ENCODE measurements at regions not wholly inside any gene's neighbourhood (a gene's known extent, or its start where the extent isn't known, plus 50 kb on each side); places are given as distances from the start of the nearest gene placed in this dataset.

DNA sequence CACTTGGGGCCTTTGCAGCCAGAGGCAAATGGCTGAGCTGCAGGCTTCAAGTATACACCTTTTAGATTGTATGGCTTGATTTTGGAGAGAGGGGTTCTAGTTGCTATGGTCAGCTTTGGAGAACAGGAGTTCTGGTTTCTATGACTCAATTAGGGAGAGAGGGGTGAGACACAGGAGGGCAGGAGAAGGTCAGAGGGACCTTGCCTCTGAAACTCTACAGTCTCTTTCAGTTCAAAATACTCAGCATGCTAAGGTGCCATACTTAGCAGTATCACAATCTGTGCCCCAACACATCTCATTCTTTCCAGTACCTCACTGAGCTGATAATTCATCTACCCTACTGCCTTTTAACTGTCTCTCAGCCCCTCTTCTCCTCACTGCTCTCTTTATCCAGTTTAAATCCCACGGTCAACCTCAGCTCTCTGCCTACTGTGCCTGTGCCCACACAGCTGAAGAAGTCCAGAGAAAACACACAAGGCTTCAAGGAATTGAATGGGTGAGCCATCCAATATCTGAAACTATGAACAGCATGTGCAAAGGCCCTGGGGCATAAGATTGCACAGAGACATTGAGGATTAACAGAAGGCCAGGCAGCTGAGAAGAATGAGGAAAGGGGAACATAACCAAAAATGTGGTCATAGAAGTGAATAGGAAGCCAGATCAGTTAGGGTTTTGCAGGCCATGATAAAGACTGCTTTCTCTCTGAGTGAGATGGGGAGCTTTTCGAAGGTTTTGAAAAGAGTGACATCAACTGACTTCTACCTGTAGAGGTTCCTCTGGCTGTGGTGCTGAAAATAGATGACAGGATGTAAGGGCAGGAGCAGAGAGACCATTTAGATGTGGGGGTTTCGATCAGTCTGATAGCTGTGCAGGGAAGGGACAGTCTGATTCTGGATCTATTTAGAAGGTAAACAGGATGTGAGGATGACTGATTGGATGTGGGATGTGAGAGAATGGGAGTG is 54.5 kb upstream of the C3orf80 start:
- TF ChIP-seq, protein P1, sequence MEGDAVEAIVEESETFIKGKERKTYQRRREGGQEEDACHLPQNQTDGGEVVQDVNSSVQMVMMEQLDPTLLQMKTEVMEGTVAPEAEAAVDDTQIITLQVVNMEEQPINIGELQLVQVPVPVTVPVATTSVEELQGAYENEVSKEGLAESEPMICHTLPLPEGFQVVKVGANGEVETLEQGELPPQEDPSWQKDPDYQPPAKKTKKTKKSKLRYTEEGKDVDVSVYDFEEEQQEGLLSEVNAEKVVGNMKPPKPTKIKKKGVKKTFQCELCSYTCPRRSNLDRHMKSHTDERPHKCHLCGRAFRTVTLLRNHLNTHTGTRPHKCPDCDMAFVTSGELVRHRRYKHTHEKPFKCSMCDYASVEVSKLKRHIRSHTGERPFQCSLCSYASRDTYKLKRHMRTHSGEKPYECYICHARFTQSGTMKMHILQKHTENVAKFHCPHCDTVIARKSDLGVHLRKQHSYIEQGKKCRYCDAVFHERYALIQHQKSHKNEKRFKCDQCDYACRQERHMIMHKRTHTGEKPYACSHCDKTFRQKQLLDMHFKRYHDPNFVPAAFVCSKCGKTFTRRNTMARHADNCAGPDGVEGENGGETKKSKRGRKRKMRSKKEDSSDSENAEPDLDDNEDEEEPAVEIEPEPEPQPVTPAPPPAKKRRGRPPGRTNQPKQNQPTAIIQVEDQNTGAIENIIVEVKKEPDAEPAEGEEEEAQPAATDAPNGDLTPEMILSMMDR (IDR thresholded peaks at IDR 0.05): no peak
- Histone ChIP-seq H3K27ac (no peak overlapping the region), H3K4me3 (no peak overlapping the region)
- DNase-seq (ENCODE audit: low spot score): no peak

DNA sequence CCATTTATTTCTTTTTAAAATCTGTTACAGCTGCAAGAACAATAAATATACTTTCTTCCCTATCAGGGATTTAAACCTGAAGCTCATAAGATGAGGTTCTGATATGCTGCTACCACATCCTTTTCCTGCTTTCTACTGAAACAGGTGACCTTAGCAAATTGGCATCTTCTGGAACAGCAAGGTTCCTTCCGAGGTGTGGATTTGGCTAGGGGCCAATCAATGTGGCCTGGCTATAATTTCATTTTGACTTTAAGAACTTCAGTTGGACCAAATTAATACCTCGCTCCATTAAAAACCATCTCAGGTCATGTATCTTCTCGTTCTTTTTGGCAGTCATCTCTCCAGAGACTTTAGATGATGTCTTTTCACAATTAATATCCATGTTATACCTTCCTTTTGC is 53.4 kb upstream of the C3orf80 start:
- Histone ChIP-seq H3K4me3 (no peak overlapping the region), H3K27ac (no peak overlapping the region)
- TF ChIP-seq, protein P1 (IDR thresholded peaks at IDR 0.05): no peak
- no peak for DNase-seq (ENCODE audit: low spot score)

DNA sequence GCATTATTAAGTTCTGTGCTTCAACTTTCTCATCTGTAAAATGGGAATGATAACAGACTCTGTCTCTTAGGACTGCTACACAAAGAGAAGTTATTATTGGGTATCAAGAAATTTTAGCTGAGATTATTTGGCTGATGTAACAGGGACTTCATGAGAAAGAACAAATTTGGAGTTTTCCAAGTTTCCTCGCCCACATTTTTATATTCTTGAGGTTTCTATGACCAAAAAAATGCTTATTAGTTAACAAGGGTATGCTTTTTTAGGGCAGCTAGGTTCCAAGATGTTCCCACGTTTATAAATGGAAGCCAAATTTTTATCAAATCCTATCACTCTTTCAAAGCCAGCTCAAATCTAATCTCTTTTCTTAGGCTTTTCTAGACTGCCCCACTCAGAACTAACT is 50.6 kb upstream of the C3orf80 start:
- no peak for DNase-seq (ENCODE audit: low spot score)
- TF ChIP-seq, protein P1 (IDR thresholded peaks at IDR 0.05): no peak
- no peak overlapping the region for H3K4me3 ChIP-seq
- H3K27ac ChIP-seq: no peak overlapping the region
